Right renal pelvis (tissue), 4 donors: ENCODE measurements at regions not wholly inside any gene's neighbourhood (a gene's known extent, or its start where the extent isn't known, plus 50 kb on each side); places are given as distances from the start of the nearest gene placed in this dataset.

Source experiments
- DNase-seq, 4 donors: peaks; one replicate each; pipeline ENCODE4 v3.0.0-alpha.2; 2013; ENCODE audit warnings: low read depth in 4 of 4, low spot score in 3 of 4, missing footprints in 1 of 4

- no peak for DNase-seq
These were observed 189.9 kb downstream of the URB2 start for GRCh38 chr1:229815961-229816360.

GRCh38 chr1:229817936-229818335 is 191.9 kb downstream of the URB2 start:
- no peak for DNase-seq

- no peak for DNase-seq
These were observed 193.0 kb downstream of the URB2 start for GRCh38 chr1:229819091-229819490.

- no peak for DNase-seq
These were observed 196.0 kb downstream of the URB2 start for GRCh38 chr1:229822026-229822425.

GRCh38 chr1:229825042-229825441 is 199.0 kb downstream of the URB2 start:
- DNase-seq = no peak

- no peak for DNase-seq
These were observed 202.4 kb downstream of the URB2 start for GRCh38 chr1:229828461-229828860.

- DNase-seq = no peak
These were observed 206.6 kb downstream of the URB2 start for GRCh38 chr1:229832695-229833094.

GRCh38 chr1:229834230-229834629 is 208.2 kb downstream of the URB2 start:
- DNase-seq = no peak

- no peak for DNase-seq
These were observed 209.2 kb downstream of the URB2 start for GRCh38 chr1:229835226-229835625.

- no peak for DNase-seq
These were observed 210.3 kb downstream of the URB2 start for GRCh38 chr1:229836324-229836723.

GRCh38 chr1:229838204-229838603 is 212.2 kb downstream of the URB2 start:
- no peak for DNase-seq

GRCh38 chr1:229839800-229840199 is 213.8 kb downstream of the URB2 start:
- DNase-seq = no peak

GRCh38 chr1:229841230-229841629 is 215.2 kb downstream of the URB2 start:
- DNase-seq = no peak

GRCh38 chr1:229842302-229843255 is 216.5 kb downstream of the URB2 start:
- no peak for DNase-seq

GRCh38 chr1:229843627-229844238 is 217.7 kb downstream of the URB2 start:
- DNase-seq = no peak

- DNase-seq = no peak
These were observed 218.6 kb downstream of the URB2 start for GRCh38 chr1:229844675-229845074.

- DNase-seq = no peak
These were observed 219.5 kb downstream of the URB2 start for GRCh38 chr1:229845410-229846138.

GRCh38 chr1:229846351-229846750 is 220.3 kb downstream of the URB2 start:
- DNase-seq = no peak

- DNase-seq = peak in 1 of 4 donors; percentile 16
These were observed 218.0 kb upstream of the GALNT2 start for GRCh38 chr1:229848752-229849677.

- no peak for DNase-seq
These were observed 215.5 kb upstream of the GALNT2 start for GRCh38 chr1:229851511-229851910.
